H1 (cell line): ENCODE measurements at regions not wholly inside any gene's neighbourhood (a gene's known extent, or its start where the extent isn't known, plus 50 kb on each side); places are given as distances from the start of the nearest gene placed in this dataset.

Source experiments
- ATF2 ChIP-seq: IDR thresholded peaks from 2 replicates; pipeline ENCODE4 v1.6.1; 2012; ENCODE audit warnings: low read length, inconsistent platforms
- BCL11A ChIP-seq, 2 experiments: IDR thresholded peaks; one replicate each; pipeline ENCODE4 v1.6.1; 2011; ENCODE audit warnings: low read depth in 2 of 2, low read length in 2 of 2, mild to moderate bottlenecking in 2 of 2

- TF ChIP-seq ATF2 (no peak), BCL11A (IDR thresholded peaks at IDR 0.05; ENCODE audit: low read depth in 2 of 2, low read length in 2 of 2) (no peak)
Observed at GRCh38 chr5:159422910-159423309, 92.6 kb upstream of the IL12B start (continued).
